Glutamatergic neuron (in vitro differentiated cells): ENCODE measurements at regions not wholly inside any gene's neighbourhood (a gene's known extent, or its start where the extent isn't known, plus 50 kb on each side); places are given as distances from the start of the nearest gene placed in this dataset.

ENCODE experiments used
- DNase-seq: peaks from one replicate; pipeline ENCODE4 v3.0.0; 2022
- H3K27ac Mint-ChIP-seq: one replicate; pipeline ENCODE4 v1.8.0; 2020; ENCODE audit warnings: mild to moderate bottlenecking, mixed read lengths, inconsistent platforms; ENCODE audit not compliant: unreplicated experiment
- H3K27me3 Mint-ChIP-seq: one replicate; pipeline ENCODE4 v1.8.0; 2020; ENCODE audit warnings: mild to moderate bottlenecking, moderate library complexity, mixed read lengths, inconsistent platforms; ENCODE audit not compliant: unreplicated experiment
- H3K36me3 Mint-ChIP-seq: one replicate; pipeline ENCODE4 v1.8.0; 2020; ENCODE audit warnings: mild to moderate bottlenecking, mixed read lengths, inconsistent platforms; ENCODE audit not compliant: unreplicated experiment
- H3K4me1 Mint-ChIP-seq: one replicate; pipeline ENCODE4 v1.8.0; 2020; ENCODE audit warnings: mild to moderate bottlenecking, low read depth, mixed read lengths, inconsistent platforms; ENCODE audit not compliant: unreplicated experiment
- H3K4me3 Mint-ChIP-seq: one replicate; pipeline ENCODE4 v1.8.0; 2020; ENCODE audit warnings: mild to moderate bottlenecking, mixed read lengths, inconsistent platforms; ENCODE audit not compliant: unreplicated experiment
- H3K9me3 Mint-ChIP-seq: one replicate; pipeline ENCODE4 v1.8.0; 2020; ENCODE audit warnings: mild to moderate bottlenecking, moderate library complexity, mixed read lengths, inconsistent platforms; ENCODE audit not compliant: unreplicated experiment
- CTCF ChIP-seq: fragments of 200-600 bp; sonication (generic); IDR thresholded peaks from one replicate; pipeline ENCODE4 v1.5.0; 2021; ENCODE audit not compliant: partially characterized antibody, unreplicated experiment

- Mint-ChIP-seq H3K27me3 (peaks cover 5% of the 10 kb centered on the region), H3K9me3 (peaks cover 3% of the 10 kb centered on the region), H3K27ac (no peak overlapping the region), H3K4me3 (no peak overlapping the region), H3K4me1 (peaks cover 5% of the 10 kb centered on the region), H3K36me3 (peaks cover 10% of the 10 kb centered on the region)
- no peak for DNase-seq
- no peak for TF ChIP-seq CTCF
Measured at GRCh38 chr17:65477600-65477999, 83.8 kb downstream of the AXIN2 start.

GRCh38 chr17:65474660-65475059 is 86.8 kb downstream of the AXIN2 start:
- Mint-ChIP-seq H3K4me1 (peaks cover 13% of the 10 kb centered on the region), H3K36me3 (no peaks in the 10 kb centered on the region), H3K27ac (no peak overlapping the region), H3K9me3 (no peaks in the 10 kb centered on the region), H3K27me3 (peaks cover 8% of the 10 kb centered on the region), H3K4me3 (no peak overlapping the region)
- DNase-seq: no peak
- no peak for TF ChIP-seq CTCF

- no peak overlapping the region for H3K27ac Mint-ChIP-seq
- no peak for DNase-seq
- peaks cover 8% of the 10 kb centered on the region for H3K27me3 Mint-ChIP-seq
- TF ChIP-seq CTCF: no peak
- no peak overlapping the region for H3K4me3 Mint-ChIP-seq
- no peaks in the 10 kb centered on the region for H3K36me3 Mint-ChIP-seq
- peaks cover 13% of the 10 kb centered on the region for H3K4me1 Mint-ChIP-seq
- H3K9me3 Mint-ChIP-seq: no peaks in the 10 kb centered on the region
Measured at GRCh38 chr17:65473985-65474384, 87.5 kb downstream of the AXIN2 start.

GRCh38 chr17:65473363-65473762 is 88.1 kb downstream of the AXIN2 start:
- H3K4me3 Mint-ChIP-seq: no peak overlapping the region
- peaks cover 13% of the 10 kb centered on the region for H3K4me1 Mint-ChIP-seq
- peaks cover 8% of the 10 kb centered on the region for H3K27me3 Mint-ChIP-seq
- DNase-seq: no peak
- no peaks in the 10 kb centered on the region for H3K36me3 Mint-ChIP-seq
- H3K9me3 Mint-ChIP-seq: no peaks in the 10 kb centered on the region
- H3K27ac Mint-ChIP-seq: no peak overlapping the region
- no peak for TF ChIP-seq CTCF

GRCh38 chr17:65472666-65473309 is 88.7 kb downstream of the AXIN2 start:
- no peak overlapping the region for H3K27ac Mint-ChIP-seq
- H3K4me3 Mint-ChIP-seq: no peak overlapping the region
- no peak for TF ChIP-seq CTCF
- peaks cover 8% of the 10 kb centered on the region for H3K27me3 Mint-ChIP-seq
- no peaks in the 10 kb centered on the region for H3K36me3 Mint-ChIP-seq
- DNase-seq: no peak
- peaks cover 1% of the 10 kb centered on the region for H3K9me3 Mint-ChIP-seq
- H3K4me1 Mint-ChIP-seq: peaks cover 13% of the 10 kb centered on the region
